Left kidney (tissue), 1 donor: ENCODE measurements at regions not wholly inside any gene's neighbourhood (a gene's known extent, or its start where the extent isn't known, plus 50 kb on each side); places are given as distances from the start of the nearest gene placed in this dataset.
"Not testable (repeated sequence)": the region's sequence is repeated elsewhere in the genome, so short reads cannot be mapped to it uniquely, and the experiment has no call there.

Source experiments
- DNase-seq: peaks from one replicate; pipeline ENCODE4 v3.0.0-alpha.2; 2013

GRCh38 chr12:88698471-88698870, 118.2 kb upstream of the KITLG start:
- no peak for DNase-seq

GRCh38 chr12:88693837-88694445, 113.7 kb upstream of the KITLG start:
- no peak for DNase-seq

- DNase-seq: no peak
Measured at GRCh38 chr12:88691811-88692210, 111.5 kb upstream of the KITLG start.

- no peak for DNase-seq
Measured at GRCh38 chr12:88684610-88685009, 104.3 kb upstream of the KITLG start.

GRCh38 chr12:88684170-88684569, 103.9 kb upstream of the KITLG start:
- no peak for DNase-seq

- DNase-seq: no peak
Measured at GRCh38 chr12:88683628-88684027, 103.4 kb upstream of the KITLG start.

GRCh38 chr12:88681271-88681670, 101.0 kb upstream of the KITLG start:
- no peak for DNase-seq

- DNase-seq: no peak
Measured at GRCh38 chr12:88677464-88677863, 97.2 kb upstream of the KITLG start.

- not testable (repeated sequence) for DNase-seq
Measured at GRCh38 chr12:88667615-88668014, 87.3 kb upstream of the KITLG start.

- DNase-seq: no peak
Measured at GRCh38 chr12:88665071-88665470, 84.8 kb upstream of the KITLG start.

- DNase-seq: no peak
Measured at GRCh38 chr12:88662961-88663360, 82.7 kb upstream of the KITLG start.

GRCh38 chr12:88662093-88662492, 81.8 kb upstream of the KITLG start:
- no peak for DNase-seq

GRCh38 chr12:88658009-88658408, 77.7 kb upstream of the KITLG start:
- no peak for DNase-seq

- DNase-seq: no peak
Measured at GRCh38 chr12:88650715-88651114, 70.4 kb upstream of the KITLG start.

- DNase-seq: no peak
Measured at GRCh38 chr12:88648625-88649024, 68.4 kb upstream of the KITLG start.

- DNase-seq: no peak
Measured at GRCh38 chr12:88646824-88647223, 66.6 kb upstream of the KITLG start.

GRCh38 chr12:88645816-88646215, 65.5 kb upstream of the KITLG start:
- no peak for DNase-seq

- DNase-seq: no peak
Measured at GRCh38 chr12:88644946-88645702, 64.9 kb upstream of the KITLG start.

- no peak for DNase-seq
Measured at GRCh38 chr12:88643685-88644084, 63.4 kb upstream of the KITLG start.

GRCh38 chr12:88642675-88643431, 62.6 kb upstream of the KITLG start:
- no peak for DNase-seq

- DNase-seq: no peak
Measured at GRCh38 chr12:88638966-88639760, 58.9 kb upstream of the KITLG start.

GRCh38 chr12:88638388-88638787, 58.1 kb upstream of the KITLG start:
- no peak for DNase-seq
